CD4-positive, alpha-beta memory T cell (primary cell): ENCODE measurements at regions not wholly inside any gene's neighbourhood (a gene's known extent, or its start where the extent isn't known, plus 50 kb on each side); places are given as distances from the start of the nearest gene placed in this dataset.

Experiments used
- CTCF ChIA-PET: fragments of 350-600 bp; sonication (Branson Sonifier 250); formaldehyde crosslinking; loops from one replicate; lab custom pipeline; 2021; ENCODE audit warnings: inconsistent platforms; ENCODE audit not compliant: partially characterized antibody; lab: Charles Lee
- POLR2A ChIA-PET: fragments of 350-600 bp; sonication (Branson Sonifier 250); formaldehyde crosslinking; loops from one replicate; lab custom pipeline; 2021; ENCODE audit not compliant: partially characterized antibody; lab: Charles Lee
- DNase-seq, 5 donors: peaks; one replicate each; pipeline versions ENCODE4 v3.0.0 to v3.0.0-alpha.2; 2020 to 2022; ENCODE audit warnings: mixed read lengths in 1 of 5
- H3K27ac ChIP-seq: one replicate; pipeline ENCODE4 v1.7.0; 2013; ENCODE audit warnings: low read depth, low read length
- H3K27me3 ChIP-seq: 2 replicates; pipeline ENCODE4 v1.7.0; 2013; ENCODE audit warnings: mild to moderate bottlenecking, low read length, moderate library complexity; ENCODE audit not compliant: insufficient read depth
- H3K36me3 ChIP-seq: 2 replicates; pipeline ENCODE4 v1.7.0; 2013; ENCODE audit warnings: mild to moderate bottlenecking, low read length, moderate library complexity; ENCODE audit not compliant: insufficient read depth
- H3K4me1 ChIP-seq: 2 replicates; pipeline ENCODE4 v1.7.0; 2013; ENCODE audit warnings: mild to moderate bottlenecking, low read length, moderate library complexity; ENCODE audit not compliant: insufficient read depth
- H3K4me3 ChIP-seq, 2 donors: one replicate each; pipeline ENCODE4 v1.7.0; 2013; ENCODE audit warnings: low read length in 2 of 2, mild to moderate bottlenecking in 1 of 2
- H3K9me3 ChIP-seq, 2 donors: one replicate each; pipeline ENCODE4 v1.7.0; 2013; ENCODE audit warnings: low read length in 2 of 2, control low read depth in 1 of 2; ENCODE audit not compliant: control insufficient read depth in 1 of 2
- H3K27ac Mint-ChIP-seq, 7 donors: one replicate each; pipeline ENCODE4 v1.8.0; 2020 to 2021; ENCODE audit warnings: mixed read lengths in 7 of 7, mild to moderate bottlenecking in 6 of 7, inconsistent platforms in 3 of 7, moderate library complexity in 3 of 7
- H3K27me3 Mint-ChIP-seq, 2 donors: one replicate each; pipeline ENCODE4 v1.8.0; 2020 to 2021; ENCODE audit warnings: mixed read lengths in 2 of 2
- H3K36me3 Mint-ChIP-seq, 2 donors: one replicate each; pipeline ENCODE4 v1.8.0; 2020 to 2021; ENCODE audit warnings: mixed read lengths in 2 of 2, inconsistent platforms in 1 of 2, mild to moderate bottlenecking in 1 of 2
- H3K4me1 Mint-ChIP-seq, 4 donors: one replicate each; pipeline ENCODE4 v1.8.0; 2020 to 2021; ENCODE audit warnings: mixed read lengths in 4 of 4, mild to moderate bottlenecking in 1 of 4
- H3K4me3 Mint-ChIP-seq, 8 donors: one replicate each; pipeline ENCODE4 v1.8.0; 2020 to 2021; ENCODE audit warnings: mixed read lengths in 8 of 8, mild to moderate bottlenecking in 7 of 8, moderate library complexity in 6 of 8, inconsistent platforms in 3 of 8
- H3K9me3 Mint-ChIP-seq, 8 donors: one replicate each; pipeline ENCODE4 v1.8.0; 2020 to 2021; ENCODE audit warnings: mixed read lengths in 8 of 8, mild to moderate bottlenecking in 5 of 8, inconsistent platforms in 3 of 8, moderate library complexity in 1 of 8
- intact Hi-C: fragments of 100-400 bp; cut with micrococcal nuclease; formaldehyde crosslinking; loops from one replicate; pipeline ENCODE4 v1.15.1; 2023

DNA sequence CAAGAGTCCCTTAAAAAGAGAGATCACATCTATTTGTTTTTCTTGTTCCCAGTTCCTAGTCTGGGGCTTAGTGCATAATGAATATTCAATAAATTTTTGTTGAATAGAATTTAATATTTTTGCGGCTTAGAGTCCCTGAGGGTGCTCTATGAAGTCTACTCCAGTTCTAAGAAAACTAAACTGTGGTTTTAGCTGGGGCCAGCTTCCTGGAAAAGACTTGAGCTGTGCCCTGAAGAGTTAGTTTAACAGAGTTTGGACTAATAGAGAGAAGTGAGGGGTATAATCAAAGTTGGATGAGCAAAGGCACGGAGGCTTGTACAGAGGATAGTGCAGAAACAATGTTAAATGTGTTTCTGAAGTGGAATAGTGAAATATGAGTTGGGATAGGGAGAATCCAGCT is 168.9 kb downstream of the FASLG start:
- no peak for DNase-seq
- H3K36me3 ChIP-seq, result no peaks in the 10 kb centered on the region
- no peaks in the 10 kb centered on the region for H3K27me3 ChIP-seq
- H3K4me1 ChIP-seq, result peaks cover 24% of the 10 kb centered on the region
- H3K27ac ChIP-seq, result no peak overlapping the region
- Mint-ChIP-seq H3K36me3 (no peaks in the 10 kb centered on the region), H3K4me1 (peaks cover 1 to 9% (median 4%) of the 10 kb centered on the region in 4 donors), H3K27me3 (no peaks in the 10 kb centered on the region), H3K27ac (no peak overlapping the region), H3K4me3 (no peak overlapping the region), H3K9me3 (peaks cover 0 to 4% (median 0%) of the 10 kb centered on the region in 8 donors)
- no peak overlapping the region for H3K4me3 ChIP-seq
- ChIA-PET CTCF (interaction anchor here (1.3 to 8.4 kb wide), 8 partner anchors 10 to 997 kb away, joined by 3 to 205 read pairs (median 10); partner anchors contain the start of gene TNFSF4), POLR2A (interaction anchor here (0.8 to 1.2 kb wide), 5 partner anchors 9 to 377 kb away, joined by 3 to 4 read pairs (median 3); no protein-coding TSS in a partner anchor)
- intact Hi-C loops, result loop anchor here (2.0 to 10.0 kb wide), 5 partner anchors 39 to 267 kb away; partner anchors contain the start of gene TNFSF18
- no peaks in the 10 kb centered on the region for H3K9me3 ChIP-seq

DNA sequence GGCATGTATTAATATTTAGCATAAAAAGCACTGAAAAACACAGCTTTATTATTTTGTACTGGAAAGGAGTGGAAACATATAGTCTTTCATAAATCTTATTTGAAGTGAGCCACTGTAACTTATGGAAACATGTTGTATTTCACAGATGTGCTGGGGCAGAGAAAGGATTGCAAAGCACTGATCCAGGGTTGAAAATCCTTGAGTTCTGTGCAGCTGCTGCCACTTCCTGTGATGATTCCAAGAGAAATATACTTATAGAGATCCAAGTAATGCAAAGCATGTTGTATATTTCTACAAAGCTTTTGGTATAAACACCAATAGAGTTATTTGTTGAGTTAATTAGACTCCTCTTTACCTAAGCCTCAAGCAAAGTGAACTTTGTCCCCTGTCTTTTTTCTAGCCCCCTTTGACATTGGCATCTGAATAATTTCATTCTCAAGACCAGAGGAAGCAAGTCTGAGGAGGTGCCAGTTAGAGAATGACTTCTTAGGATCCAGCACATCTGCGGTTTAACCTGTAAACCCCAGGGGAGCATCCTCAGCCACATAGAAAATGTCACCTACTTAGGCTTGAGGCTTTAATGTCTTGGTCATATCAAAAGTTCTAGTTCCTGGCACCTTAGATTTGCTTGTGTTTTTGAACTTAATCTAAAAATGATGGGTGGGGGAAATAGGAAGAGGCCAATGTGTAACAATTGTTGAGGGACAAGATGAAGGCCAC is 173.3 kb downstream of the FASLG start:
- Mint-ChIP-seq H3K9me3 (peaks cover 0 to 4% (median 0%) of the 10 kb centered on the region in 8 donors), H3K27me3 (no peaks in the 10 kb centered on the region), H3K36me3 (no peaks in the 10 kb centered on the region), H3K4me3 (no peak overlapping the region), H3K27ac (no peak overlapping the region), H3K4me1 (peaks cover 4 to 17% (median 6%) of the 10 kb centered on the region in 4 donors)
- no peaks in the 10 kb centered on the region for H3K27me3 ChIP-seq
- H3K27ac ChIP-seq, result no peak overlapping the region
- no peaks in the 10 kb centered on the region for H3K9me3 ChIP-seq
- CTCF ChIA-PET, result interaction anchor here (0.6 to 1.8 kb wide), 3 partner anchors 26 to 370 kb away, joined by 3 to 6 read pairs (median 3); no protein-coding TSS in a partner anchor
- H3K36me3 ChIP-seq, result no peaks in the 10 kb centered on the region
- peaks cover 13% of the 10 kb centered on the region for H3K4me1 ChIP-seq
- no peak for DNase-seq
- intact Hi-C loops, result no loop called here
- H3K4me3 ChIP-seq, result no peak overlapping the region
- POLR2A ChIA-PET, result no interaction called here

DNA sequence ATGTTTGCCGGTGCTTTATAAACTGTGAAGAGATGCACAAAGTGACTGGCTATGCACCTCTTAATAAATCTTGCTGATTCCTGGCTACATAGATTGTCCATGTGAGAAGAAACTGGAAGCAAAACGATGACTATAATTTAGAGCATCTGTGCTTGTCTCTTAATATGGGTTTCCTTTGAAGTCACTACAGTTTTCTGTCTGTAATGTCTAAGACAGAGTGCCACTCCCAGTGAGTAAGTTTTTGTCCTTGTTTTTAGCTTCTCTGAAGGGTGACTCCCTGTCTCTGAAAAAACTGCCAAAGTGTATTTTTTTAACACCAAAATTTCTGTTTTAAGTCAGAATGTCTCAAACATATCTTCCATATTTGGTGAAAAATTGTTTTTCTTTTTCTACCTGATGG is 175.1 kb downstream of the FASLG start:
- ChIA-PET POLR2A (no interaction called here), CTCF (interaction anchor here (1.7 kb wide), 1 partner anchor 8 kb away, joined by 7 read pairs; no protein-coding TSS in a partner anchor)
- Mint-ChIP-seq H3K4me3 (no peak overlapping the region), H3K27me3 (no peaks in the 10 kb centered on the region), H3K4me1 (peaks cover 13 to 35% (median 20%) of the 10 kb centered on the region in 4 donors), H3K27ac (no peak overlapping the region), H3K36me3 (no peaks in the 10 kb centered on the region), H3K9me3 (peaks cover 0 to 4% (median 0%) of the 10 kb centered on the region in 8 donors)
- H3K4me1 ChIP-seq, result peaks cover 16% of the 10 kb centered on the region
- H3K27me3 ChIP-seq, result no peaks in the 10 kb centered on the region
- intact Hi-C loops, result no loop called here
- no peak overlapping the region for H3K4me3 ChIP-seq
- DNase-seq, result no peak
- H3K36me3 ChIP-seq, result no peaks in the 10 kb centered on the region
- no peaks in the 10 kb centered on the region for H3K9me3 ChIP-seq
- H3K27ac ChIP-seq, result no peak overlapping the region

DNA sequence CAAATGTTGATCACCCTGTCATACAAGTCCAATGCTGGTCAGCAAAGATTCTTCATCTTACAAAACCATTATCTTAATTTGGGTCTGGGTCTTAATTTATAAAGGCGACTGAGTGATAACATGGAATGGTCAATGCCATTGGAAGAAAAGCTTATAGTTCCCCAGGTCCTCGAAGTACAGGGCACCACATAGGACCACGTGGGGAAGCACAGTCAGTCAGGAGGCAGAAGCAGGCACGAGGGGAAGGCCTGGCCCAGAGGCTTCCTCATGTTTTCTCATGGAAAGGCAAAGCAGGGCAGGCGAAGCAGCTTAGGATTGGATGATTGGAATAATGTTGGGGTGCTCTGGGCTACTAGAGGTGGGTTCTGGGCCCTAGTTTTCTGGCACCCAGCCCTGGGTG is 175.7 kb downstream of the FASLG start:
- H3K9me3 ChIP-seq, result no peaks in the 10 kb centered on the region
- Mint-ChIP-seq H3K27ac (no peak overlapping the region), H3K4me3 (no peak overlapping the region), H3K36me3 (no peaks in the 10 kb centered on the region), H3K9me3 (peaks cover 0 to 4% (median 0%) of the 10 kb centered on the region in 8 donors), H3K4me1 (peaks cover 15 to 41% (median 24%) of the 10 kb centered on the region in 4 donors), H3K27me3 (no peaks in the 10 kb centered on the region)
- peaks cover 22% of the 10 kb centered on the region for H3K4me1 ChIP-seq
- H3K4me3 ChIP-seq, result no peak overlapping the region
- DNase-seq, result no peak
- ChIA-PET CTCF (interaction anchor here (1.4 to 1.7 kb wide), 2 partner anchors 8 to 368 kb away, joined by 4 to 7 read pairs; no protein-coding TSS in a partner anchor), POLR2A (interaction anchor here (0.5 kb wide), 1 partner anchor 409 kb away, joined by 3 read pairs; no protein-coding TSS in a partner anchor)
- H3K27ac ChIP-seq, result no peak overlapping the region
- H3K27me3 ChIP-seq, result no peaks in the 10 kb centered on the region
- H3K36me3 ChIP-seq, result no peaks in the 10 kb centered on the region
- intact Hi-C loops, result loop anchor here (5.0 kb wide), 1 partner anchor 63 kb away; no protein-coding TSS in a partner anchor

DNA sequence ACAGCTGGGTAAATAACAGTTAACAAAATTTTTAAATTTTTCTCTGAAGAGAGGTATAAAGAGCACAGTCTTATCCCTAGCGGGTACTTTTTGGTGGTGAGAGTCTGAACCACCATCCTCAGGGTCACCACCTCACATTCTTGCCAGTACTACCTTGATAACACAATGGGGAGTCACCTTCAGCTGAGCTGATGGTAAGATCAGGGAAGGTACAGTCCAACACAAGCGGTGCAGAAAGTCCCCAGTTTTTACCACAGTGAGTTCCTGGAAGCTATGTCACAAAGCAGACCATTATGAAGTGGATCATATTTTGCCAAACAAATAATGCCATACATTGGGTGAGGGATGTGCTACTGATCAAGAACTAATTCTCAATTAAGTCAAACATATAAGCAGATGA is 176.9 kb downstream of the FASLG start:
- no peaks in the 10 kb centered on the region for H3K27me3 Mint-ChIP-seq
- intact Hi-C loops, result loop anchor here (5.0 kb wide), 1 partner anchor 61 kb away; no protein-coding TSS in a partner anchor
- ChIA-PET CTCF (interaction anchor here (1.7 to 2.0 kb wide), 3 partner anchors 10 to 16 kb away, joined by 5 to 7 read pairs (median 7); no protein-coding TSS in a partner anchor), POLR2A (no interaction called here)
- H3K9me3 ChIP-seq, result no peaks in the 10 kb centered on the region
- DNase-seq, result no peak
- no peaks in the 10 kb centered on the region for H3K27me3 ChIP-seq
- H3K4me3 Mint-ChIP-seq, result no peak overlapping the region
- H3K9me3 Mint-ChIP-seq, result no peaks in the 10 kb centered on the region
- H3K36me3 ChIP-seq, result no peaks in the 10 kb centered on the region
- H3K27ac ChIP-seq, result no peak overlapping the region
- H3K36me3 Mint-ChIP-seq, result no peaks in the 10 kb centered on the region
- H3K4me3 ChIP-seq, result no peak overlapping the region
- peaks cover 22% of the 10 kb centered on the region for H3K4me1 ChIP-seq
- peaks cover 16 to 46% (median 26%) of the 10 kb centered on the region in 4 donors for H3K4me1 Mint-ChIP-seq
- H3K27ac Mint-ChIP-seq, result no peak overlapping the region

DNA sequence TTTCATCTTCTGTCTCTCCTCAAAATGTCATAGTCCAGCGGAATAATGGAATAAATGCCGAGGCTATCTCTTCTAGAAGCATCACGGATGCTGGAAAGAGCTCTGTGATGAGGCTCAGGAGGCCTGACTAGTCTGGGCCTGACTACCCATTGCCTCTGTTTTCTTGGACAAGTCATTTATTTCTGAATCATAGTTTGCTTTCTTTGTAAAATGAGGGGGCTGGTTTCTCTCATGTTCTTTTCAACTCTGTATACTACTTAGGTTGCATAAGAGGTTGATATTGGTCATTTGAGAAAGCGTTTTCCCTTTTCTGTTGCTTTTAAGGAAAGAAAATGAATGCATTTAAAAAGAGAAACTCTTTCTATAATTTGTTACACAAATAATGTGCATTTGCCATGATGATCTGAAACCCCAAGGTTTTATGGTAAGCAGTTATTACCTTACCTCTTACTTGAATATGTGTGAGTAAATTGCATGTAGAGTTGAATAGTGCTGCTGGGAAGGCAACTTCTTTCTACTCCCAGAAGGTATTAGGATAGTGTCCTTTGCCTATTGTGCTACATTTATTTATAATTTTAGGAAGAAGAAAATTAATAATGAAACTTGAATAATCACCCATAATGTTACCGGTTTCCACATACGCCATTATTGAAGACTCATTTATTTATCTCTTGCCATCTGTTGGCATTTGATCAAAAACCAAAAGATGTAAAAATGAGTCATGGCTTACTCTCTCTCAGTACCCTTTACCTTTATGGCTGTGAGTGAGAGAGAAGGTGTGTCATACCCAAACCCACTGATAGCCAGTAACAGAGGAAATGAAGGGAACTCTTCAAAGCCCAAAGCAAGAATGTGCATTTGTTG is 179.1 kb downstream of the FASLG start:
- Histone ChIP-seq H3K27me3 (no peaks in the 10 kb centered on the region), H3K36me3 (no peaks in the 10 kb centered on the region), H3K9me3 (no peaks in the 10 kb centered on the region), H3K27ac (no peak overlapping the region), H3K4me3 (no peak overlapping the region), H3K4me1 (peaks cover 22% of the 10 kb centered on the region)
- intact Hi-C loops, result loop anchor here (5.0 kb wide), 1 partner anchor 59 kb away; no protein-coding TSS in a partner anchor
- peak; percentile 77 to 88 (median 83) for DNase-seq
- Mint-ChIP-seq H3K27ac (peak overlapping the region; percentile 39 to 91 (median 78)), H3K4me1 (peaks cover 13 to 43% (median 25%) of the 10 kb centered on the region in 4 donors), H3K36me3 (no peaks in the 10 kb centered on the region), H3K4me3 (peak overlapping the region; percentile 9 to 76 (median 58)), H3K9me3 (no peaks in the 10 kb centered on the region), H3K27me3 (no peaks in the 10 kb centered on the region)
- POLR2A ChIA-PET, result interaction anchor here (1.0 to 3.5 kb wide), 4 partner anchors 9 to 57 kb away, joined by 3 to 19 read pairs (median 4); no protein-coding TSS in a partner anchor
- CTCF ChIA-PET, result interaction anchor here (1.2 to 2.0 kb wide), 2 partner anchors 12 to 57 kb away, joined by 4 to 7 read pairs; no protein-coding TSS in a partner anchor
